HG03432 (cell line): ENCODE measurements at regions not wholly inside any gene's neighbourhood (a gene's known extent, or its start where the extent isn't known, plus 50 kb on each side); places are given as distances from the start of the nearest gene placed in this dataset.
"Not testable (repeated sequence)": the region's sequence is repeated elsewhere in the genome, so short reads cannot be mapped to it uniquely, and the experiment has no call there.

ENCODE experiments used
- ATAC-seq: cut with Tn5 transposase; IDR thresholded peaks from one replicate; pipeline ENCODE4 v1.9.1; 2021; ENCODE audit warnings: mild to moderate bottlenecking, moderate library complexity; ENCODE audit not compliant: unreplicated experiment

DNA sequence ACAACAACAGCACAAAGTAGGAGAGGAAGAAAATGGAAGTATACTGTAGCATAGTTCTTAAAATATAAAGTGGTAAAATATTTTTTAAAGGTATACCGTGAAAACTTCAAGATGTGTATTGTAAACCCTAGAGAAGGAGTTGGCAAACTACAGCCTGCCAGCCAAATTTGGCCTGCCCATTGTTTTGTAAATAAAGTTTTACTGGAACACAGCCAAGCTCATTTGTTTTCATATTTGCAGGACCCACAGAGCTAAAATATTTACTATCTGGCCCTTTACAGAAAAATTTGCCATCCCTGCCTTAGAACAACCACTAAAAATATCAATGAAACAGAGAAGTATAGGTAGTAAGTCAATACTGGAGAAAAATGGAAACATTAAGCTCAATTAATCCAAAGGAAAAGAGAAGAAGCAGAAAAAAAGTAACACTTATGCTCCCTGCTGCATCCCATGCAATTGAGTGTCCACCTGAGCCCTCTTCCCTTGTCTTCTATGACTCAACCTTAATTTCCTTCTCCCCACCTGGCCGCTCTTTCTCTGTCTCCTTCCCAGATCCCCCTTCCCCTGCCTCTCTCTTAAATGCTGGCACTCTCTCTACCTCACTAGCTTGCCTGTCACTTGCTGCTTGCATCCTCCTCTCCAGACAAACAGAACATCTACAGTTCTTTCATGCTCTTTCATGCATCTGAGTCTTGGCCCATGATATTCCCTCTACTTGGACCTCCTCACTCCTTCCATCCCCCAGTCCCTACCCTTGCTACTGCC lies 50.6 kb upstream of the FER start:
- ATAC-seq = no peak

DNA sequence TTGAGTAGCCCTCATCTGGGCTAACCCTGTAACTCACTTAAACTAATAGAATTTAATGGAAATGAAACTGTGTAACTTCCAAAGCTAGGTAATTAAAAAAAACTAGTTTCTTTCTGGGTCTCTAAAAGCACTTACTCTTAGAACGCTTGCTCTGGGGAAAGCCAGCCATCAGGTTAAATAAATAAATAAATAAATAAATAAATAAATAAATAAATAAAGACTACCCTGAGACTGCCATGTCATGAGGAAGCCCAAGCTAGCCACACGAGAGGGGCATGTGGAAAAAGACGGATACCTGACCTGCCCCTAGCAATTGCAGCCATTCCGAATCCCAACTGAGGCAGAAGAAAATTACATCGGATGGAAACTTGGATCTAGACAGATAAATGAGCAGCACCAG lies 51.3 kb upstream of the FER start:
- no peak for ATAC-seq

DNA sequence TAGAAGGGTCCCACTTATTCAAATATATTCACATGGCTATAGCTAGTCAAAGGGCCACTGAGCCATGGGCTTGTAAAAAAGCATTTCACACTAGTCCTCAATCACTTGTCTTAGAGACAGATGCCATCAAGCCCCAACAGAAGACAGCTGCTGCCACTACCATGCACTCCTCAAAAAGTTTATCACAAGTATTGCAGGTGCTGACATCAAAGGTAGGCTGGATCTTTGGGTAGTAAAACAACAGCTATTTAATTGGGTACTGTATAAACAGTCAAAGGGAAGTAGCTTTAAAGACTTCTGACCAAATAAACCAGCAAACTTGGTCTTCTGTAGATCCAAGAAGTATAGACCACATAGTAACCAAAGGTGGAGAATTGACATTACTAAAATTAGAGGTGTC lies 59.2 kb upstream of the FER start:
- no peak for ATAC-seq

DNA sequence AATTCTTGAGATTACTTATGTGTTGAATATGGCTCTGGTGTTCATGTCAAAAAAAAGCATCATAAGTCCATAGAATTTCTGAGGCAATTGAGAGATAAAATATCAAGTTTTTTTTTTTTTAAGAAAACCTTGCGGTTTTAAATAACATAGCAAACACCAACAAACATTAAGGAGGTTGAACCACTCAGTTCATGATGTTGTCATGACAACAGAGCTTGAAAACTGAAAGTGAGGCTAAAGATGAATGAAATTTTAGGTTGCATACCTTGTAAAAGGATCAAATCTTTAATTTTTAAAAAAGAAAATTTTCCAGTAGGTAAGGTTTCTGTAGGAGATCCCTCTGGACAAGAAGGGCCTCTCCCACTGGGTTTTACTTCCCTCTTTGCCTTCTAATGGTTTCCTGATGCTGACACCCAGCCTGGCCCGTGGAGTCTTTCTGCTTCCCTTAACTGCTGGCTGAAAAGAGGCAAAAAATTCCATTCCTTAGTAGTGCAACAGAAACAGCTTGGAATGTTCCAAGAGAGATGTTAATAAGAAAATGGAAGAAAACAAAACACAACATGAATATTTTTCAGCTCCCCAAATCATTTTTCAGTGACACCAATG lies 60.0 kb upstream of the FER start:
- peak; percentile 53 for ATAC-seq

DNA sequence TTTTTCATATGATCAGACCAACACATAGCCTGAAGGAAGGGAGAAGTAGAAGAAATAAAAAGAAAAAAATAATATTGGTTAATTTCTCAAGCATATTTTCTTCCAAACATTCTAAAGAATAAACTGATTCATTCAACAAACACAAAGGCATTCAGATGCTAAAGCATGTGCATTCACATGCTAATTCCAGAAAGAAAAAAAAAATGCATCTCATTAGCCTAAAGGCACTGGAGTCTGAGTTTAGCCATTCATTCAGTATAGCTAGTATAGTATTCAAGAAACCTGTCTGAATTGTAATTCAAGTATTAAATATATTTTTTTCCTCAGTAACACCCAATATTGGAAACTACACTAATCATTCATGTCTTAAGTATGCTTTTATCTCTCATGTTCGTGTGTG lies 61.0 kb upstream of the FER start:
- ATAC-seq = no peak

DNA sequence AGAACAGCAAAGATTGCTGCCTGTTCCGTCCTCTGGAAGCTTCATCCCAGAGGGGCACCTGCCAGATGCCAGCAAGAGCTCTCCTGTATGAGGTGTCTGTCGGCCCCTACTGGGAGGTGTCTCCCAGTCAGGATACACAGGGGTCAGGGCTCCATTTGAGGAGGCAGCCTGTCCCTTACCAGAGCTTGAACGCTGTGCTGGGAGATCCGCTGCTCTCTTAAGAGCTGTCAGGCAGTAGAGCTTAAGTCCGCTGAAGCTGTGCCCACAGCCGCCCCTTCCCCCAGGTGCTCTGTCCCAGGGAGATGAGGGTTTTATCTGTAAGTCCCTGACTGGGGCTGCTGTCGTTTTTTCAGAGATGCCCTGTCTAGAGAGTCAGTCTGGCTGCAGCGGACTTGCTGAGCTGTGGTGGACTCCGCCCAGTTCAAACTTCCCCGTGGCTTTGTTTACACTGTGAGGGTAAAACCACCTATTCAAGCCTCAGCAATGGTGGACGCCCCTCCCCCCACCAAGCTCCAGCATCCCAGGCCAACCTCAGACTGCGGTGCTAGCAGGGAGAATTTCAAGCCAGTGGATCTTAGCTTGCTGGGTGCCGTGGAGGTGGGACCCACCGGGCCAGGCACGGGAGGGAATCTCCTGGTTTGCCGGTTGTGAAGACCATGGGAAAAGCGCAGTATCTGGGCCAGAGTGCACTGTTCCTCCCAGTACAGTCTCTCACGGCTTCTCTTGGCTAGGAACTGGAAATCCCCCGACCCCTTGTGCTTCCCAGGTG lies 62.1 kb upstream of the FER start:
- ATAC-seq = not testable (repeated sequence)

DNA sequence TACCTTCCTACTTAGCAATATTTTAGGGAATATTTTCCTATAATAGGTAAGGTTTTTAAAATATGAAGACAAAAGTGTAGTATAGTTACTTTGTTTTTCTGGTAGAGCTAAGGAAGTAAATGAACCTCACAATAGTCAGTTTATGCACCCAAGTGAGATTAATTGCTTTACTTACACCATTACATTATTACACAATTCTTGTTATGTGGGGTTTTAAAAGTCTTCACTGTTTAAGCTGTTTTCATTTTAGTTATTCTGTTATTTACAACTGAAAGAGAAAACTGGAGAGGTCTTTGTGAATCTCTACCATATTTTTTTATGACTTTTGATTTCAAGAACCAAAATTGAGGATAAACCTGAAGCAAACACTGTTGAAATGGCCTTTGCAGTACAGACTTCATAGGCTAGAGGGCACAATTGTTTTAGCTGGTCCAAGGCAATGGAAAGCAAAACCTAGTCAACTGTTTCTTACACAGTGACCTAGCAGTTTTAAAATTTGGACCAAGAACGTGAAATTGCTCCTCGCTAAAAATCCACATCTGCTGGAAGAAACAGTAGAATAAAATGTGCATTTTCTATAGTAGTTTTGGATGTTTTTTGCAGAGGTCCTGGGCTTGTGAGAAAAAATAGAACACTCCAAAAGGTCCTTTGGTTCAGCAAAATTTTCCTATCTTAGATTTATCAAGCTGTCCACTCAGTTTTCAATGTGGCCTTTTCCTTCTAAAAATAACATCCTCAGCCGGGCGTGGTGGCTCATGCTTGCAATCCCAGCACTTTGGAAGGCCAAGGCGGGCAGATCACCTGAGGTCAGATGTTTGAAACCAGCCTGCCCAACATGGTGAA lies 66.4 kb upstream of the FER start:
- ATAC-seq = peak; percentile 96

DNA sequence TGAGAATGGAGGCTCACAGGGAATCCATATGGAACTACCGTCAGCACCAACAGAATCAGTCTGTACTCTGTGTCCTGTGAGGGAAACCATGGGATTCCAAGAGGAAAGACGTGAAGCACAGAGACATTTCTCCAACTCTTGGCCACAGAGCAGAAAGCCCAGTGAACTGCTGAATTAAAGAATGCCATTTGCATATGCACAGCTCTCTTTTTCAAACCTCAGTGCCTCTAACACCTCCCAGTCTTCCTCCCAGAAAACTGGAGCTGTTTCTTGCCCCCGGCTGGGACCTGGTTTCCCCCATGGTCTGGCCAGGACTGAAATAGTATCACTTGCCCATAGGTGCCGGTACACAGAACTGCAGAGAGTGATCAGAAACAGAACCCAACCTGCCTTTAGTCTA lies 69.6 kb upstream of the FER start:
- no peak for ATAC-seq

DNA sequence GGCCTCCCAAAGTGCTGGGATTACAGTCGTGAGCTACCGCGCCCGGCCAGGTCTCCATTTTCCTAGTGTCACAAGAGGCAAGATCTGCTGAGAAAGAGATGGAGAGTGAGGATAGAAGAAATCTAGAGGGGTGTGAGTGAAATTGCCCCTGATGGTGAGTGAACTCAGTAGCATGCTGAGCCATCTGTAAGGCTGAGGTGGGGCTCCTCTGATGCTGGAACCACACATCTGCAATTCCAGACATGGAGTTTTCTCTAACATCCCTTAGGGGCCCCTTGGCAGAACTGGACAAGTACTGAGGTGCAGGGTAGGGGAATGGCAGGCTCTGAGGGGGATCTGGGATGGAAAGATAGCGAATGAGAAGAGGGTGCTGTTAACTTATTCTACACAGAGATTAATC lies 72.0 kb upstream of the FER start:
- no peak for ATAC-seq

DNA sequence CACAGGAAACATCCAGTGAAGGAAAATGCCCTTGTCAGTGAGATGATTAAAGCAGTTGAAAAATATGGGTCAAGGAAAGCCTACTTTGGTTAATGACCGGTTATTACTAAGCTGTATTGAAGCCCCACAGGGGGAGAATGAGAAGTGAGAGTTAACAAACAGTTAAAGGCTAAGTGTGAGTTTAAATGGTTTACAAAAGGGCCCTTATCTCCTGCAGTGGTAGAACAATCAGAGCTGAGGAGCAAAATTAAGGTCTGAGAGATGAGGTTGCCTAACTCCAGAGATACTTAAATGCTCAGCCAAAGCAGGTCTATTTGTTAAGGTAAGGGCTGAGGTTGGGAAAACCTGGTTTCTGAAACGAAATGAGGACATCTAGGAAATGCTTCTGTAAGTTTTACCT lies 75.1 kb upstream of the FER start:
- no peak for ATAC-seq

DNA sequence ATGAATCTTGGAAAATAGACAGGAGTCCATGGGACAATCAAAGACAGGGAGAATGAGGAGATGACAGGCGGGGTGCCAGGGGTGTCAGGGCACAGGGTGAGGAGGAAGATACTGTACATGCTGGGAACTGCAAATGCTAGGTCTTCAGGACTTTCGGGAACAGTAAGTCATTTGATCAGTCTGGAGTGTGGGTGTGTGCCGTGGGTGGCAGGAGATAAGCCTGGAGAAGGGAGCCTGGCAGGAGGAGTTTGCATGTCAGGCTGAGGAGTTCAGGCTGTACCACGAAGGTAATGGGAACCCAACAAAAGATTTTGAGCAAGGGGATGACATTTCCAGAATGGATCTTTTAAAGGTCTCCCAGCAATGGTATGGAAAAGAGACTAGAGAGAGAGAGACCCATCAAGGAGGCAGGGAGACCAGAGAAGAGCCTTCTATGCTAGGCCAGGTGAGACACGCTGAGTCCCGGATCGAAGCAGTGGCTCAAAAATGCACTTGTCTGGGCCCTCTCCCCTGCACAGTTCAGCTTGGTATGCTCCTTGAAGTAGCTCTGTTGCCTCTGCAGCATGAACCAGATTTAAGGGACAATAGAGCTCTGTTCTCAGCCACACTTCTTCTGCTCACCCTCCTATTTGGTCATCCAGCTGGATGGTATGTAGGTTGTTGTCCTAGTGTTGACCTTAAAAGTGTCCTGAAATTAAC lies 77.0 kb upstream of the FER start:
- no peak for ATAC-seq

DNA sequence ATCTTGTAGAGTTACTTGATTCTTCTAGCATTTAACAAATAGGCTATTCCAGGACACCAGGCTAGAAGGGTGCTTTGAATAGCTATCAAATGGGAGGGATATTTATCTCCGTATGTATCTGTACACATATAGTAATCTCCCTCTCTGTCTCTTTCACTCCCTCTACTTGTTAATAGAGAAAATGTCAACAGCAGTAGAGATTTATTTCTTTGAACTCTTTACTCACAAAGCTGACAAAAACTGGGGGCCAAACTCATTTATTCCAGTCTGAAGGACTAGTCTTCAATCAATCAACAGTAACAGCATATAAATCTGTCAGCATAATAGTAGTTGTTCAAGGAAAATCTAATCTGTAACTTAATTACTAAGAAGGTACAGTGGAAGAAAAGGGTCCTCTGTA lies 78.2 kb upstream of the FER start:
- no peak for ATAC-seq

DNA sequence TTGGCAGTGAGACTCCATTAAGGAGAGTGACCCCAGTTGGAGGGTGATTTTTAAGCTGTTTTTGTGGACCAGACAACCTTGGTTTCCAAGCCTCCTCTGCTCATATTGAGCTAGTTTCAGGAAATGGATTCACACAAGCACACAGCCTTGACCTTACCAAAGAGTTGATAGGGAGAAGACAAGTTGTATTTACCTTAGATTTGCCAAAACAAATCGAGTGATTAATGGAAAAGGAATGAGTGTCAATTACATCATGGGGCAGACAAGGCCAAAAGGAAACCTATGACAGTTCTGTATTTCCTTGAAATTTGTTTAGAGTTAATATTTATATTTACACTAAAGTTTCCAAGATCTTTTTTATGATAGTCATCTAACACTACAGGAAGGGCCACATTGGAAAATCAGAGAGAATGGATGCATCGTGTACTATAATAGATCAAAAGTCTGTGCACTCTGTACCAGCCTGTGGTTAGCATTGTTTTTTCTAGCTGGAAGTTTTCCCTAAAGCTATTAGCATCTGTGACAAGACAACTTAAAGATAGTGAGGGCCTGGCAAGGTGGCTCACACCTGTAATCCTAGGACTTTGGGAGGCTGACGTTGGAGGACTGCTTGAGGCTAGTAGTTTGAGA lies 86.0 kb upstream of the FER start:
- ATAC-seq = no peak

DNA sequence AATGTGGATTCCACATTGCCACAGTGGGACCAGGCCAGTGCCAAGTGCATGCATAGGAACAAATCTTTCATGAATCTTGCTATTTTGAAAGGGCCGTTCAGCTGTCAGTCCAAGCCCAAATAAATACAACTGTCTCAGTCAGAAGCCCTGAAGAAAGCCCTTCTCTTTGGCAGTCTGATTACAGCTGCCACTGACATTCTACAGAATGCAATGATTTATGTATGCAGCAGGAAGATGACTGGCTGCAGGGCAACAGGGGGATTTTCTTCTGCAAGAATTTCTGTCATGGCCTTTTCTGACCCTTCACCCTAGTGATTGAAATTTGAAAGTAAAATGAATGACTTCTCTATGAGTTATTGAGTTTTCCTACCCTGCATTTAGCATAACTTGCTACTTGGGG lies 86.7 kb upstream of the FER start:
- no peak for ATAC-seq

DNA sequence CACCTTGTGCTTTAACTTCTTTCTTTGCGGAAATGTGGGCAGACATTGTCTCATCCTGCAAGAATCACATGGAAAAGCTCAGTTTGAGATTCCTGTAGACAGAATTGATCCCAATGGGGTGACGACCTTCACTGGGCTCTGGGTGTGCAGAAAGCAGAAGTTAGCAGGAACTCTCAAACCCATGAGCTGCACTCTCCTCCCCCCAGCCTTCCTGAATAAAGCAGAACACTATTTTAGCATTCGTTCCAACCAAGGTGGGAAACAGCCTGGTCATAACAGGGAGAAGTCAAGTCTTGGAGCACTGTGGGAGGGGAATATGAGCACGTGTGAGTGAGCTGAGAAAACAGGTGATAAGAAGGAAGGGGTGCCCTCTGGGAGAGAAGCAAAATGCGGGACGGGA lies 87.4 kb upstream of the FER start:
- ATAC-seq = no peak

DNA sequence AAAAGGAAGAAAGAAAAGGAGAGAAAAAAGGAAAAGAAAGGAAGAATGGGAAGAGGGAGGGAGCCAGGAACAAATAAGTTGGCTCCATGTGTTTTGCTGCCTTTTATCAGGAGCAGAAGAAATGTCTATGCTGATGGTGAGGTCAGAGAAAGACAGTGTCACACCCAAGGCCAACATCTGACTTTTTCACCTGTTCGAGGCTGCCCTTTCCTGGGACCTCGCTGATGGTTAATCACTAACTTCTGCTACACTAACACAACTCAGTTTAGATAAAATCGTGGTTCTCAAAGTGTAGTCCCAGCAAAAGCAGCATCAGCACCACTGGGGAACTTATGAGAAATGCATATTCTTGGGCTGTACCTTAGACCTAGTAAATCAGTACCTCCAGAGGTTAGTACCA lies 88.2 kb upstream of the FER start:
- no peak for ATAC-seq

DNA sequence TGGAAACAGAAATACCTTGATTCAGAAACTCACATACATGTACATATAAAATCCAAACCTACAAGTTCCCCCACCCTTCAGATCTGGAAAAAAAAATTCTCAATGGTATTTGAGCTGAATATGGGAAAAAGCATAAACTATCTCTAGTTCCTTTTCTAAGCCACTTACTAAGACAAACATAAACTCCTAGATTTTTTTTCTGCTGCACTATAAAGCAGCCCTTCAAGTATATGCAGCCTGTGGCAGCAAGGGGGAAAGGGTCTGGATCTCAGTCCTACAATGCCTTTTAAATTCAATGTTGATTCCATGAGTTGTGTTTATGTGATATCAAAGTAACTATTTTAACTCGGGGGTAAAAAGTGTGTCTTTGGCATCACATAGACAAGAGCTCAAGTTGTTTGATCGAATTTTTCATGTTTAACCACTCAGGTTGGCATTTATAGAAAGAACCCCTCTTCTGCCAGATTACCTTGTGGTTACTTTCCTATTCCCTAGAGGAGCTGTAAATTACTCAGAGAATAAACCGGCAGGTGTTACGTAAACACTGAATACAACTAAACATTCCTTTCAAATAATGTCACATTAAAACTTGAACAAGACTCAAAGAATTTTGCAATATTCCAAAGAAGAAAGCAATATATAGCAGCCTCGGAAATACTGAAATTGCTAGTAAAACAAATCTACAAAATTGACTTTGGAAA lies 91.8 kb upstream of the FER start:
- ATAC-seq = no peak

DNA sequence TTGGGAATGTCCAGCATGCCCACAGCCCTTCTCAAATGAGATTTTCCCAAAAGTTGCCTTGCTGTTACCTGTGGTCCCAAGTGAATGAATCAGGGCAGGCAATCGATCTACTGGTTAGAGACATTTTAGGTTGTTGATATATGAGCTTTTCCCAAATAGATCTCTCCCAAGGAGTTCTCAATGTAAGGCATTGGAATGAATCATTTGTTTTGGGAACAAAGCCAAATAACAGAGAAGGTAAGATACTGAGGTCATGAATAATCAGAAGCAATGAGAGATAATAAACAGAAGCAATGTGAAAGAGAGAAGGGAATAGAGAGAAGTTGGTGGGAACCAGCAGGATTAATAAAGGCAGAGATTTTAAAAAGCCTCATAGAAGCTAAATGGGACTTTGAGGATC lies 93.6 kb upstream of the FER start:
- no peak for ATAC-seq

DNA sequence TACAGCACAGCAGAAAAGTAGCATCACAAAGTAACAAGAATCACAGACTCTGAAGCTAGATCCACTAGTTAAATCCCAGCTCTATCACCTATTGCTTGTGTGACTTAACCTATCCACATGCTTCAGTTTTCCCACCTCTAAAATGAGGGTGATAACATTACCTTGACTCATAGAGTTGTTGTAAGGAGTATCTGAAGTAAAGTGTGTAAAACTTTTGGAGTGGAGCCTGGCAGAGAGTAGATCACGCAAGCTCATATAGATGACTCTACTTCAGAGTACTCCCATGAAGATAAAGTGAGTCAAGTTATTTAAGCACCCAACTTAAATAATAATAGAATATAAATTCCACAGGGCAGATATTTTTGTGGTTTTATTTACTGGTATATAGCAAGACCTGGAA lies 94.5 kb upstream of the FER start:
- no peak for ATAC-seq

DNA sequence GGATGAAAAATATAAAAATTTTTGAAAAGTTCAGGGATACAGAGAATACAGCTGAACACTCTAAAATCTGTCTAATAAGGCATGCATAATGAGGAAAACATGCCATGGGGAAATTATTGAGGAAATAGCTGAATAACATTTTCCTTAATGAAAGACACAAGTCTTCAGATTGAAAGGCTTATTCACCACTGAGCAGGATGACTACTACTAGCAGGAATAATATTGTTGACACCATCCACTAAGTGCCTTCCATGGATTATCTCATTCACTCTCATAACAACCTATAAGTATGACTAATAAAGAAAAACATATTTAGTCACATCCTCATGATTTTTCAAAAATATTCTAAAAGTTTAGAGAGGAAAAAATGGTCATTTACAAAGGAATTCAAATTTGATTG lies 96.7 kb upstream of the FER start:
- ATAC-seq = no peak
